Eye (tissue), 1 donor: ENCODE measurements at regions not wholly inside any gene's neighbourhood (a gene's known extent, or its start where the extent isn't known, plus 50 kb on each side); places are given as distances from the start of the nearest gene placed in this dataset.
A peak's percentile ranks its signal among the peaks of the same experiment; 100 is the strongest.

Experiments used
- DNase-seq: peaks from one replicate; pipeline ENCODE4 v3.0.0-alpha.2; 2015

DNA sequence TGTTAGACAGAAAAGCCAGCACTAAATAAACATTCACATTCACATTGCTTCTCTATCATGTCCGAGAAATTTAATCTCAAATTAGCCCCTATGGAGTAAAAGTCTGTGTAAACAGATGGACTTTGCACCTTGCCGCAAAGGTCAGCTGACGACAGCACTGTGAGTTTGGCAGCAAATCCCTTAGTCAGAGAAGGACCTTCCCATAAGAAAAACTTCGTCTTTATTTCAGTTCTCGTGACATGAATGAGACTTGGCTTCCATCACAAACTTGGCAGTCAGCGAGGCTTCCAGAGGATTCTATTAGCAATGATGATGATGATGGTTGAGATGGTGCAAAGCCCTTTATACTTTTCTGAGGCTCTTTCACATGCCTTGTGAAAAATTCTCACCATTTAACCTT, 133.7 kb upstream of the IFNGR1 start:
- DNase-seq: no peak

DNA sequence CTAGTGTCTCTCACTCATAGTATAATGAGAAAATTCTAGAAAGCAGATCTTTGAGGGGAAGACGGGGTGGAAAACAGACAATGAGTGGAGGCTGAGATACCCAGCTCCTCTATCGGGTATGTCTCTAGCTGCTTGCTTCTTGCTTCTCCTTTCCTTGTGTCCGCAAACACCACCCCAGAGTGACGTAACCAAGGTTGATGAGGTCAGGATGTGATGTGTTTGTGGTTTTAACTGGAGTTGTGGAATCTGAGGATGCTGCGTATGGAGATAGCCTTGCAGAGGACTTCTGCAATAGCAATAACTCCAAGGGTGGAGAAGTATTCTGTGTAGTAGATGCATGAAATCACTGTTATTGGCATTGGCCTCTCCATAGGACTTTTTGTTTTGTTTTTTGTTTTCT, 132.7 kb upstream of the IFNGR1 start:
- DNase-seq: no peak

DNA sequence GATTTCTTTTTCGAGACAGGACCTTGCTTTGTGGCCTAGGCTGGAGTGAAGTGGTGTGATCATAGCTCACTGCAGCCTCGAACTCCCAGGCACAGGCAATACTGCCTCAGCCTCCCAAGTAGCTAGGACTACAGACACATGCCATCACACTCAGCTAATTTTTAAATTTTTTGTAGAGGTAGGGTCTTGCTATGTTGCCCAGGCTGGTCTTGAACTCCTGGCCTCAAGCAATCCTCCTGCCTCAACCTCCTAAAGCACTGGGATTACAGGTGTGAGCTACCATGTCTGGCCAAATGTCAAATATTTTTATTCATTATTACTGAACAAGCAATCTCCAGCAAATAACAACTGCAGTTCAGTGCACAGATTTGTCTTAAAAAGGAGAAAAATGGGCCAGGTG, 131.7 kb upstream of the IFNGR1 start:
- DNase-seq: no peak

DNA sequence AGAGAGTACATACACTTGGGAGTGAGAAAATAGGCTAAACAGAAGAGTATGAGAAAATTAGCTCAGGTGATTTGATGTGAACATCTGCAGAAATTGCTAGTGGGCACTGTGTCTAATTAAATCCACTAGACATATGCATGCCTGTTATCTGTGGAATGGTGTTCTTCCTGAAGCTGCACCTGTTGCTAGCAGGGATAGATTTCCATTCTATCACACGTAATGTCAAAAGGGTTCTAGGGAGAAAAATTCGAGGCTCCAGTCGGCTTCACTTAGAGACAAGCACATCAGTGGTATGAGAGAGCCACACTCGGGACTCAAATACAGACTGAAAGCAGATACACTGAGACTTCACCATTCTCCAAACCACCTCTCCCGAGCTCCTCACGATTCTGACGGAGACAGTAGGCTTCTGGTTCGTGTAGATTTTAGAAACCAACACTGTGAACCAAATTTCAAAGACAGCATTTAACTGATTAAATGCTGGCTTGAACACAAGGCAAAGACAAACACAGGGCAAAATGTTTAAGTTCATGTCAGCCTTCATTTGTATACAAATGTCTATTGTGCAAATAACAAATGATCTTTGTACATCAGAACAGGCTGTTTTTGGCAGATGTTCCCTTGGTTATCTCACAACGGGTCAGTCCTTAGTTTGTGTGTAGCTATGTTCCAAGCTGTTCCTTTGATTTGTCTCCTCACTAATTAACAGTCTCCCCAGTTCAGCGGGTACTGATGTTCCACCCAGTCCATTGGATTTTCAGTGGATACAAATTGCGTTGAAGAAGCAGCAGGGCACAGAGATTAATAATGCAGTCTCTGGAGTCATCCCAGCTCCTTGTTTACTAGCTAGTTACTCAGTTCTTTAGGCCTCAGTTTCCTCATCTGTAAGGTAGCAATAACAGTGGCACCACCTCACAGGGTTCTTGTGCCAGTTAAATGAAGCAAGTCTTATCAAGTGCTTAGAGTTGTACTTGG, 131.0 kb upstream of the IFNGR1 start:
- DNase-seq: no peak

DNA sequence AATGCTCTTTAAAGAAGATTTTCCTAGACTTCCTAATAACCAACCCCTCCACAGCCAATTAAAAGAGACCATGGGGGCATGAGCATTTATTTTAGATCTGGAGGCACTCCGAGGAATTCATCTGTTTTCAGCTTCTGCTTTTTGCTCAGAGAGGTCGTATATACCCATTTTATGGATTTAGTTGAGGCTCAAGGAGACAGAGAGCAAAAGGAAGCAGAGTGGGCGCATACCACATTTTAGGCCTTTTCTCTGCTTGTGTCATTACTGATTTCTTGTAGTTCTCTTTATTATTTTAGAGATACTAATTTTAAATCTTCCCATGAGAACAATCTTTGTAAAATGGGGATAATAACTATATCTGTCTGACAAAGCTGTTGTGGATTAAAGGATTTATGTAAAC, 129.6 kb upstream of the IFNGR1 start:
- DNase-seq: no peak

DNA sequence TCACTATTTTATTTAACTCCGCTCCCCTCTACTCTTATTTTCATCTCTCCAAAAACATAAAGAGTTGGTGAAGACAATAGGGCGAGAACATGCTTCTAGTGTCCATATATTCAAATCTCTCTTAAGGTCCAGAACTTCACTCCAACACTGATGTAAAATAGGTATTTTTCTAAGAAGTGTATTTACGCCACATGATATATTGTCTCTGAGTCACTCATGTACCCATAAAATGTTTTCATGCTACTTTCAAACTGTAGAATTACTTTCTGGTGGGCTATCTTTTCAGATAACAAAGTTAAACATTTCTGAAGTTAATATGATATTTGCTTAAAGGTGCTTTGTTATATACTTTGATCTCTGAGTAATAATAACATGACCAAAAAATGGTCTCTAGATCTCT, 124.1 kb upstream of the IFNGR1 start:
- DNase-seq: no peak

DNA sequence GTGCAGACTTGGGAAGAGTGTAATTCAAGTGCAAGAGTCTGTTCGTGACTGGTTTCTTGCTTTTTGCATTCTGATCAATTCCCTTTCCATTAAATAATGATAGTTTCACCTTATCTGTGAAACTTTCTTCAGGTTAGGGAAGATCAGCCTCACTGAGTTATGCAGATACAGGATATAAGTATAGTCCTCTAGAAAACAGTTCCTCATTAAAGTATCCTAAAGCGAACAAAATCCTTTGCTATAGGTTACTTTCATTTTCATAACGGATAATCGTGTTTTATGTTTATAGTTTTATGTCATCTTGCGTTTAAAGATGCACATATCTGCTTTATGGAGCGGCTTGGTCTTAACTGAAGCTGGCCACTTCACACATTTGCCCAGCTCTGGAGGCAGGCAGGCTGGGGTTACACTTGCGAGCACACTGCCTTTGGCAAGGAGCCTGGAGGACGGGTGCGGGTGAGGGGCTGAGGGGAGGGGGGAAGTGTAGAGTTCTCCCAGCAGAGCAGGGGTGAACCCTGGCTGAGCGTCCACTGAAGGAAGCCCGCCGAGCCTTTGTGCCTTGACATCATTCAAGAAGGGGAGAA, 123.5 kb upstream of the IFNGR1 start:
- no peak for DNase-seq

DNA sequence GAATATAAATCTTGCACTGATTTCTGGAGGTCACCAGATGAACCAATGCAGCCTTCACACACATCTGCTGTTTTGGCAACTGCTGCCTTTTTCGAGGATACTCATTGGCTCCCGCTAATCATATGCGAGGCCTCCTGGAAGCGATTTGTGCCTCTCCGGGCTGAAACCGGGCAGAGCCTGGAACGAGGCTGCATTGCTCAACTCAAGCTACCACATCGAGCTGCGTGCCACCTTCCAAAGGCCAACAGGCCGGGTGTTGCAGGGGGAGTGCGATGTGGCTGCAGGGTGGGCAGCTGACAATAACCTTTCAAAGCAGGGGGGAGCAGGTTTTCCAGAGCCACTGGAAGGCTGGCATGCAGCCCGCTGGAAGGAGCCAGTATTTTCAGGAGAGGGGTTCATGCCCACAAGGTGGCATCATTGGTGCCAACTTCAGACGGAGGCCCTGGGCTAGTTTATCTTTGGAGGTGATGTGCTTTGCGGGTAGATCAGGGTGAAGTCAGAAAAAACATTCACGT, 122.6 kb upstream of the IFNGR1 start:
- peak; percentile 31 for DNase-seq

DNA sequence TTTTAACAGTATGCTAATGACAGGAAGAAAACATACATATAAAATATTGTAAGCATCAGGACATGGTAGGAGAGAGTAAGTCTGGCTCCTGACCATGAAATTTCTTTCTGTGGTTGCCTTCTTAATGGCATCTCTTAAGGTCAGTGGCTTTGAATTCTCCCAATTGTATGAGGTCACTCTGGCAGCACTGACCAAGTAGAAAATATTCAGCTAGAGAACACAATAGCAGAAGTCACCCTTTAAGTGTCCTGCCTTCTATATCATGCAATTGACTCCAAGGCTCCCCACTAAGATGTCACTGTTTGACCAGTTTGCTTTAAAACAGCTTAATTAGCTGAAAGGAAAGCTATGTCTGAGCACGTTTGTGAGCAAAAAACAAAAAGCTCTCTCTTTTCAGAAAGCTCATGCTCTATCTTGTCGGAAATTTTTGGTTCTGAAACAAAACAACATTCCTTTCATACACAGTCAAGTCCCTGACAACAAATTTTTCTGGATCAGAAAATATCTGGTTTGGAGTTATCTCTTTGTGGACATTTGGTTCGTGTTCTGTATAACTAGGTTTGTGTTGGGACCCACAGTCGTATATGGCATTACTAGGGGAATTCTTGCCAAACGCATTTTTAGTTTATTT, 120.9 kb upstream of the IFNGR1 start:
- DNase-seq: peak; percentile 26

DNA sequence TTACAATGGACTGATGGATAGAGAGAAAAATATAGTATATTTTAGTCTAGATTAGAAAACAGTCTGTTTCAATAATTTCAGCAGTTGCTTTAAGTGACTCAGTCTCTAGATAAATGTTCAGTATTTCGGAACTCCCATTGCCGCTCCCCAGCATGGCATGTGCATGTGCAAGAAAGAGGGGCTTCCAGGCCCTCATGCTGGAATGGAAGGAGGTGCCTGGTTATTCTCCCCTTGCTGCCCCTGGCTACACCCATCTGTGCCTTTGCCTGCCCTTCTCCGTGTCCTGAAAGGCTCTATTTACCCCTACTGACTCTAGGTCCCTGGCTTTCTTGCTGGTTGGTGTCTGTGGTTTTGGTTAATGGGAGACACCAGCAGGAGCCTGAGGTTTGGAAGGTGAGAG, 115.7 kb upstream of the IFNGR1 start:
- no peak for DNase-seq

DNA sequence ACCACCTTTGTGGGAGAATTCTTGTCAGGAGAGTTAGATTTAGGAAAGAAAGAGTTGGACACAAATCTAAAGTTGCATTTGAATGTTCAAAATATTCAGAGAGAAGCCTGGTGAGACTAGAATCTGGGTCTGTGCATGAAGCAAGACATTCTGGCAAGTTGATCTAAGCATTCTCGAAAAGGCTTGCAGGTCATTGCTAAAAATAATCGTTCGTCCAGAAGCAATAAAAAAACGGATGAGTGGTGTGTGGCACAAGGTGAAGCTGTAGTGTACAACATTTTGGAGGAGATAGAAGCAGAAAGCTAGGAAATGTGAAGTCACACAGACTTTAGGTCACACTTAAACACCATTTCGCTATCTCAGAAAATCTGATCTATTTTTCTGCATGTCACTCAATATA, 114.9 kb upstream of the IFNGR1 start:
- no peak for DNase-seq

DNA sequence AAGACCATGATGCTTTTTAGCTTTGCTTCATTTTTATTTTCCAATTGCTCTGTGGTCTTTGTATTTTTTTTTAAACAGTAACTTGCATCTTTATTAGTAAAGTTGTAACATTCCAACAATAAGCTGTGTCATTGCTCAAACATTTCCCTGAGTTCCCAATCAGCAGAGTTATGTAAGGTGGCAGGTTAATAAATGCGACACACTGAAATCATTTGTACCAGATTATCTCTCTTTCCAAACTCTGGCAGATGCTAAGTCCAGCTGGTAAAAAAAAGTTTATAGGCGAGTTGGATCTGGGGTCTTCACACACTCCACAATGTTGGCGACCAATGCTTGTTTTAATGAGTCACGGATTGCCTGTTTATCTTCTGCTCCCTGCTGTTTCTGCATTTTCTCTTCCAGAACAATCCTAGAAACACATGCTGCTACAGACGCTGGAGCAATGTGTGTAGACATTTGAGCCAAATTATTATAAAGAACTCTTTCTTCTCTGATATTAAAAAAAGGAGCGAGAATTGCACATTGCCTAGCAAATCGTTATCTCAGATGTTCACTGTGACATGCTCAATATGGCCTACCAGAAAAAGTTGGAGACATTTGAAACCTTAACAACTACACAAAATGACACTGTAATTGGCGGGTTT, 113.6 kb upstream of the IFNGR1 start:
- peak; percentile 44 for DNase-seq

DNA sequence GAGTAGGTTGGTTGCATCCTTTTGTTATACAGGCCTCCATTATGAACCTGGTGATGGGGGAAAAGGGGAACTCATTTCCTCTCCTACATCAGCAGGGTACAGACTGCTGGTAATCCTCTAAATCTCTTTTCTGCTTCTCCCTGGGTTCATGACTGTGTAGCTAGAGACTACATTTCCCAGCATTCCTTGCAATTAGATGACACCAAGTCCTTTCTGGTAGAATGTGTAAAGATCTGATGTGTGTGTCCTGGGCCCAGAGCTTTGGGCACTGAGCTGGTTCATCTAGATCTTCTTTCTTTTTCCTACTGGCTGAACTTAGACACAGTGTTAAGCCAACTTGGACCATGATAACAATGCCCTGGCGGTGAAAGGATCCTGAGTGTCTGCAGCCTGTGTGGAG, 104.7 kb upstream of the IFNGR1 start:
- no peak for DNase-seq

DNA sequence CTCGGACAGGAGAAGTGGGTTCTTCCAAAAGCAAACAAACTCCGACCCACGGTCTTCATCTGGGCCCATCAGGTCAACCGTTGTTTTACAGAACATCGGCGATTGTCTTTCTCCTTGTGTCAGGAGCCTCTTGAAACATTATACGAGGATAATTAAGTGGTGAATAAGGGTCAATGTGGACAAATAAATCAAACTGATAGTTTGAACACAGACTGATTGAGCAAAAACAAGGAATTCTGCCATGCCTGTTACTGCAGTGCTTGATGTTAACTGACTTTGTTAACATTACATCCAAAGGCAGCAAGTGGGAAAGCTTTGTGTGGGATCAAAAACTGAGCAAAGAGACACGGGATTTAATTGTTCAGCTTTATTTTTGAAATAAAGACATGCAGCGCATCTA, 101.1 kb upstream of the IFNGR1 start:
- no peak for DNase-seq

DNA sequence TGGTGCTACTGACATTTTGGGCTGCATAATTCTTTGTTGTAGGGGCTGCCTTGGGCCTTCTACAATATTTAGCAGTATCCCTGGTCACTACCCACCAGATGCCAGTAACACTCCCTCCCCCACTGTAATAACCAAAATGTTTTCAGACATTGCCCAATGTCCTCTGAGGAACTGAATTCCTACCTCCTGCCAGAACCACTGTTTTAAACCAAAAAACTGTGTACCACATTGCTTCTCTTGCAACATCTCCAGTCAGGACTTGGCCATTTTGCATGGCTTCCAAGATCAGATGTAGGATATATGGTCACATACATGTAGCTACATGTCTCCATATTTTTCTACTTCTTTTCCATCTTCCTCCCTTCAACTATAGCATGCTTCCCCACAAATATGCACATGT, 97.4 kb upstream of the IFNGR1 start:
- no peak for DNase-seq

DNA sequence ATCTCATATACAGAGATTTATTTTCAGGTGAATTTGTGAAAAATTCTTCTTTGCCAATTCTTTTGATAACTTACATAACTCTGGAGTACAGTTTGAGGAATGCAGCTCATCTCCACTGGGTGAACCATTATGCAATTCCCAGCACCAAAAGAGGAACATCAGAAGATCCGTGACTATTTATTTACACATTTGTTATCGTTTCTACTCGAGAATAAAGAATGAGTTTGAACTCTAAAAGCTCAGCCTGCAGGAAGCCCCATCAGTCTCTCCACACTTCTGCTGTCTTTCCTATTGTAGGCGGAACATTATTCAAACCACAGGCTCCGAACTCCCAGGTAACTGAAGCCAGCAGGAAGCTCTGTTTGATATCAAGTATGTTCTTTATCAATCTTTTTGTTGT, 95.9 kb upstream of the IFNGR1 start:
- DNase-seq: no peak

DNA sequence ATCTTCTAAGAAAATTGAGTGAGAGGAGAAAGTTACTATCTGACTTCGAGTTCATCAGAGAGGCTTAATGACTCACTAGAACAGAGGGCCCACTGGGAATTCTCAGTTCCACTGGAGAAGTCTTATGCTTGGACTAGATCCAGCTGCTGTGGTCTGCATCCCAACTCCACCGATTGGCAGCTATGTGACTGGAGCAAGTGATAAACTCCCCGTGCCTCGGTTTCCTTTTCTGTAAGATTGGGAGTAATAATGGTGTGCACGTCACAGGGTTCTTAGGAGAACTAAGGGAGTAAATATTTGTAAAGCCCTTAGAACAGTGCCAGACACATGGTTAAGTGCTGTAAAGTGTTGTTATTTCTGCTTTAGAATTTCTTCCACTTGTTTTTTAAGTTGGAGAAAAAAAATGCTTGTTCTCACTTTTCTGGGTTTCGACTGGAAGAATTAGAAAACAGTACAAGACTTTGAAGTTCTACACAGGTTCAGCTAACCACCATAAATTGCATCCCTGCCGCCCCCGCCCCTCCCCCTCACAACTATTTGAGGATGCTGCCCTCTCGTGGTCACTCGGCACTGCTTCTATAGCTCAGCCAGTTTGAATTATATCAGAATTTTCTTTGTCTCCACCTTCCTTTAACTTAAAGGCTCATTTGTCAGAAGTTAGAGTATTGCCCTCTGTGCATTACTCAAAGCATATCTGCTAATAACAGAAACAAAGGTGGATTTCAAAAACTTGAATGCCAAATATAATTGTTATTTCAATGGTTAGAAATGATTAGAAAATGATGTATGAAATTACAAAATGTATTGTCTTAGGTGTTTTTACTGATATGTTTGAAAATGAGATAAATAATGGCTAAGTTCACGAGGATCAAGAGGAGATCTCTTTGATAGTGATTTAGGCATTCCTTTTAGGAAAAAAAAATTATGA, 95.0 kb upstream of the IFNGR1 start:
- peak; percentile 84 for DNase-seq

DNA sequence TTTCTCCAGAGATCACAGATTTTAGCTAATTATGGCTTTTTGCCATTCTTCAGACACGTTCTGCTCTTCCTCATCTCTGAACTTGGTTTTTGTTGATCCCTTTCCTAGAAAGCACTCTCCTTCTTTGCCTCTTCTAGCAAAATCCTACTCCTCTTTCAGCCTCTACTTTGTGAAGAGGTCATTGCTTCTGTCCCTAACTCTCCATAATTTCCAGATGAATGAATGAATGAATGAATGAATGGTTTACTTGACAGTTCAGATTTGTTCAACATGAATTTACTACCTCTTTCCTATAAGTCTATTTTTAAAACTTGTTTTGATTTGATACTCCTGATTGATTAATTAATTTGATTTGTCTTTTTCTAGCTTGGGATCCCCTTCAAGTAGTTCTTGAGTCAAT, 94.0 kb upstream of the IFNGR1 start:
- DNase-seq: no peak

DNA sequence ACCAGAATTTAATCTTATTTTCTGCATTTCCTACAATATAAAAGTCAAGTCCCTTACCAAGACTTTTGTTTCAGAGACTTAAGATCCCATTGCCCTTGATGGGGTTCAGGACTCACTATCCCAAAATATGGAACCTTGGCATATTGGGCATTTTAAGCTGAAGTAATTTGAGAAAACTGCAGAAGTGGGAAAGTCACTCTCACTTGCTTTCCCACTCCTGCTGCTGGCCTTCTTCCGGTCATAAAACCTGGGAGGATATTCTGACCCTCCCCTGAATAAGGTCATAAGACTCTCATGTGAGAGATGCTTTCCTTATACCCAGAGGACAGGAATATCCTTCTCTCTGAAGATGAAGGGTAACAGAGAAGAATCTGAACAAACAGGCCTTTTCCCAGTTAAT, 92.8 kb upstream of the IFNGR1 start:
- DNase-seq: no peak

DNA sequence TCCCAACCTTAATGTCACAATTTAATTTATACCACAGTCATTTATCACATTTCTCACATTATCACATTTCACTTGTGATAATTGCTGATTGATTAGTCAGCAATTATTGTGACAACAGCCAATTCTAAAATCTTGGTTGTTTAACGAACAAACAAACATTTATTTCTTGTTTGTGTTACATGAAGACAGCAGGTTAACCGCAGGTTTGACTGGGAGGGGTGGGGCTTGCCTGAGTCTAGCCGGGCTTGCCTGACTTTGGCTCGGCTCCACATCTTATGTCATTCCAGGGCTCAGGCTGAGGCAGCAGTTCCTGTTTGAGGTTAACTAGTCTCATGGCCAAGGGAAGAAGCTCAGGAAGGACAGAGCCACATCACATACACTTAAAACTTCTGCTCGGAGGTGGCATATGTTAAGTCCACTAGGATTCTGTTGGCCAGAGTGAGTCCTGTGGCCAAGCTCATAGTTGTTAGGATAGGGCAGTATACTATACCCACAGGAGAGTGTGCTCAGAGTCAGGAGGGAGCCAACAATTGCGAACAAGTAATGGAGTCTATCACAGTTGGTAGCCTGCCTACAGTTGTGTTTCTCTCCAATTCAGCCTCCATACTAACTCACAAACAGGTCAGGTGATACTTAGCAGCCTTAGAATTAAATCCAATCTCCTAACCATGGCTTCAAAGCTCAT, 90.0 kb upstream of the IFNGR1 start:
- peak; percentile 35 for DNase-seq

DNA sequence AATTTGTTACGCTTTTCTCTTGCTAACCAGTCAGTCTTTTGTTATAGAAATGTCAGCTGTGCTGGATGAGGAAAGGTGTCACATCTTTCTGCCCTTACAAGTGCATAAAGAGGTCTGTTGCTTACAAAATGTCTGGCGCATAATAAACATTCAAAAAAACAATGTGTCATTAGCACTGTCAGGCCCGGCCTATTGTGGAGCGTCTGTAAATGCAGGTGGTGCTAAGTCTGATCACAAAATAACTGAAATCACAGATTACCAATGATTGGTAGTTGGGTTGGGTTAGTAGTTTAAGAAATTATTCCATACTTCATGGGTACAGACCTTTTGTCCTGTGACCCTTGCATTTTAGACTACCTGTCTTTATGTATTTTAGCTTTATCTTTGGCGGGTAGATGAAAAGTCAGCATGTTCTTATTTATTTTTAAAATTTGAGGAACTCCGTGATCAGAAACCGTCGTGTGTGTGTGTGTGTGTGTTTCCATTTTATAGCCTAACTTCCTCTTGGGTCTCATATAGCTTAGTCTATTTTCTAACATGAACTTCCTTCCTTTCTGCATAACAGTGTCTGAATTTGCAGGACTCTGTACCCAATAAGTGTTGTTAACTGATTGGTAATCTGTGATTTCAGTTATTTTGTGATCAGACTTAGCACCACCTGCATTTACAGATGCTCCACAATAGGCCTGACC, 88.1 kb upstream of the IFNGR1 start:
- DNase-seq: no peak
